Pons (tissue), 1 donor: ENCODE measurements at regions not wholly inside any gene's neighbourhood (a gene's known extent, or its start where the extent isn't known, plus 50 kb on each side); places are given as distances from the start of the nearest gene placed in this dataset.
"Not testable (repeated sequence)": the region's sequence is repeated elsewhere in the genome, so short reads cannot be mapped to it uniquely, and the experiment has no call there.

Experiments
- DNase-seq: peaks from one replicate; pipeline ENCODE4 v3.0.0-alpha.2; 2016; ENCODE audit warnings: low spot score

GRCh38 chr2:89874810-89875595, 1183.5 kb downstream of the RPIA start:
- DNase-seq = not testable (repeated sequence)

- not testable (repeated sequence) for DNase-seq
Observed at GRCh38 chr2:89876445-89876844, 1185.0 kb downstream of the RPIA start.

DNA sequence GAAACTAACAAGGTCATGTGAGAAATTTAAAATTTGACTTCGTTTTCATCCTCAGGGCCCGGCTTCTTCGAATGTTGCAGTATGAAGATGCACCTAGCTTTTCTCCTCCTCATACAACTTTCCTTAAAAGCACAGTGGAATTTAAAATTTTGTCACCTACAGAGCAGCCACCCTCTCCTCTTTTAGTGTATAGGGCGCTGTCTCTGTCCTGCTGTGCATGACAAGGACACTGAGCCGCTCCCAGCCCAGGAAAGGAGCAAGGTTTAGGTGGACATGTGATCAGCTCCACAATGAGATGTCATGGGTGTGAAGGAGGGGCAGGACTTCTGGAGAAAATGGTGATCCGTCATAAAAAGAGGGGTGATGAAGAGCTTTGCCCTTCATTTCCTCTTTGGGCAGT, 1185.4 kb downstream of the RPIA start:
- DNase-seq = not testable (repeated sequence)

- not testable (repeated sequence) for DNase-seq
Observed at GRCh38 chr2:89882880-89883279, 1191.4 kb downstream of the RPIA start.

DNA sequence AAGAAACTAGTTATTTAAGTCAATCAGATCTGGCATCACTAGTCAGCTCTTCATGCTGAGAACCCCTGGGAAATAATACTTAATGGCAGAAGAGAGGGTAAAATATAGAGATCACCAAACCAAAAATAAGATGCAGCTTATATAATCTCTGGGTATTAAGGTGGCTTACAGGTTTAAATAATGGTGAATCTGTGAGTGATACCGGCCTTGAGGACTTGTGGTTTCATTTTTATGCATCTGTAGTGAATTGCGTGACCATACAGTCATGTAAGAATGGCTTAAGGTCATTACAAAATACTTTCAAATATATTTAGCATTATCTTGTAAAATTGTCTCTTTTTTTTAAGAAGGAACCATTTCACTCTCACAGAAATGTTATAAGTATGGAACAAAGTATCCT, 1192.2 kb downstream of the RPIA start:
- DNase-seq = not testable (repeated sequence)

GRCh38 chr2:89885071-89885470, 1193.6 kb downstream of the RPIA start:
- not testable (repeated sequence) for DNase-seq

GRCh38 chr2:89888693-89889092, 1197.2 kb downstream of the RPIA start:
- not testable (repeated sequence) for DNase-seq

GRCh38 chr2:89890185-89890773, 1198.8 kb downstream of the RPIA start:
- DNase-seq = not testable (repeated sequence)

DNA sequence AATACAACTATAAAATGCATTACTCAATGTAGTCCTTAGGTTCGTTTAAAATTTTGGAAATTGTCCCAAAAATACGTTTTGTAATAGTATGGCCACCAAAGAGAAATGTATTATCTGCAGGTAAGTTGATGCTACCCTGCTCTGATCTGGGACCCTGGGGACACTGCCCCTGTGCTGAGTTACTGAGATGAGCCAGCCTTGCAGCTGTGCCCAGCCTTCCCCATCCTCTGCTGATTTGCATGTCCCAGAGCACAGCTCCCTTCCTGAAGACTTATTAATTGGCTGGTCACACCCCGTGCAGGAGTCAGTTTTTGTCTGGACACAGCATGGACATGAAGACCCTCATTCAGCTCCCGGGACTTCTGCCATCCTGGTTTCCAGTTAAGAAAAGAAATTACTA, 1203.5 kb downstream of the RPIA start:
- DNase-seq = not testable (repeated sequence)

DNA sequence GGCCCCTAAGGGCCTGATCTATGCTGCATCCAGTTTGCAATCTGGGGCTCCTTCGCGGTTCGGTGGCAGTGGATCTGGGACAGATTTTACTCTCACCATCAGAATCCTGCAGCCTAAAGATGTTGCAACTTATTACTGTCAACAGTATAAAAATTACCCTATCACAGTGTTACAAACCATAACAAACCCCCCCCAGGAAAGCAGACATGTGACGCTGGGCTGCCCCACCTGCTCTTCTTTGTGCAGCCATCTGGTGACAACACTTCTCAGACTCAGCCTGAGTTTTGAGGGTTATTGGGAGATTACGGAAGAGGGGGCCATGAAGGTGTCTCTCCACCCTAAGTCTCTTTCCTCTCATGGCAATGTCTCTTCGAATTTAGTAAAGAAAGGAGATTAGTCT, 1204.2 kb downstream of the RPIA start:
- not testable (repeated sequence) for DNase-seq

DNA sequence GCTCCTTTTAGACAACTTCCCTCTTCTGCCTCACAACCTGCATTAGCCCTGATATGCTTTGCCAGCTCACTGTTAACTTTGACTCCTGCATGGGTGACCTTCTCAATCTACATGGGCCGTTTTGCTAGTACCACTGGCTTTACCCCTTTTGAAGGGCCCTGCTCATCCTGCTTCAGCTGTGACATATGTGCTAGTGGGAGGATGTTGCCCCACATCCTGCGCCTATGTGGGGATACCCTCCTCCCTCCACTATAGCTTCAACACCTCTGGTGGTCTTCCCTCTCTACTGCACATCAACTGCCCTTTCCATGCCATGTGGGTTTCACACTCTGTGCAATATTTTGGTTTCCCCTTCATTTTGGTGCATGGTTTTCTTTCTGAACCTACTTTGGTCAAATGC, 1235.5 kb downstream of the RPIA start:
- not testable (repeated sequence) for DNase-seq

- not testable (repeated sequence) for DNase-seq
Observed at GRCh38 chr2:89935436-89935835, 1244.0 kb downstream of the RPIA start.

DNA sequence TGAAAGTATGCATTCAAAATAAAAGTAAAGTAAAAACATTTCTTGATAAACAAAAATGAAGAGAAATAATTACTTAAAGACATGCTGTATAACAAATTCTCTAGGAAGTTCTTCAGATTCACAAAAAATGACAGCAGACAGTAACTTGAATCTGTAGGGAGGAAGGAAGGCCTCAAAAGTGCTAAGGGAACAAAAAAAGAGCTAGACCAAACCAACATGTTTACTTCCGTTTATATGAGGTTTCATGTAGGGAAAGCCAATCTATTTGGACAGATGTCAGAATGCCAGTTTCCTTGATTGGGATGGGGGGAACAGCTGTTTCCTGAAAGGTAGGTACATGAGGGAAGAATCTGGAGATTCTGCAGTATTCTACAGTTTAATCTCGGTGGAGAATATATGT, 1244.5 kb downstream of the RPIA start:
- DNase-seq = not testable (repeated sequence)

- not testable (repeated sequence) for DNase-seq
Observed at GRCh38 chr2:89936559-89936958, 1245.1 kb downstream of the RPIA start.

- DNase-seq = not testable (repeated sequence)
Observed at GRCh38 chr2:89938756-89939155, 1247.3 kb downstream of the RPIA start.

DNA sequence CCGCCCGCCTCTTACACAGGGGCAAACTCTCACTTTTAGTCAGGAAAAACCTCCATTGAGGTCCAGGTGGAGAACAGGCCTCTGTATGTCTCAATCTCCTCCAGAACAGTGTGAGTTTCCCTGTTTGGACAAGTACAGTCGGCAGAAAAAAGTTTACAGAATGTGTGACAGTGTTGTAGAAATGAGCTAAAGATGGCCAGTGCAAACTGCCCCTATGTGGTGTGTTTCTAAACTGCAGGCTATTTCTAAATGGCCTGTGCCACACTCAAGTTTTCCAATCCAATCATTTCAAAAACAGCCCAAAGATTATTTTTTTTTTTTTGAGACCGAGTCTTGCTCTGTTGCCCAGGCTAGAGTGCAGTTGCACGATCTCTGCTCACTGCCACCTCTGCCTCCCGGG, 1252.8 kb downstream of the RPIA start:
- DNase-seq = not testable (repeated sequence)

DNA sequence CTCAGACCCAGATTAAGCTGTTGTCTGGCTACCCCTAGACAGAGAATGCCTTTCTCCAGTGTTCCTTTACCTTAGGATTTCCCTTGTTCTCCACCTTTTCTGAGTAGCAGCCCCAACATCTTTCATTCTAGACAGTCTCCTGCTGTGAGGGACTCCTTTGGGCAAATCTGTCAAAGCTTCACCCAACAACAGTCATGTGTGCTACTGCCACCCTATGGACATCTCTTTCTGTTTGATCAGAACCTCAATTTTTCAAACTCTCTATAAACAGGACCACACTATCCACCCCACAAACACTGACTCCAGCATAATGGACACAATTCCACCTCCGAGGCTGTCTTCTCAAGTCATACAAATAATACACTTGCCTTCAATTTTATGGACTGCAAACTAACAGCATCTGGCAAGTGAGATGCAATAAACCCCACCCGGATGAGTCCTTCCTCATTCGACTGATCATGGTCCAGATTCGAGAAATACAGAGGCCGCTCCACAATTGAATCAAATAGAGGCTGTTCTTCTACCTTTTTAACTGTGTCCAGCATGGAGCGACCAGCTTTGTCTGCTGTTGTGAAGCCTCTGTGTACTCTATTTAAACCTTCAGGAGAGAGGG, 1253.6 kb downstream of the RPIA start:
- DNase-seq = not testable (repeated sequence)

DNA sequence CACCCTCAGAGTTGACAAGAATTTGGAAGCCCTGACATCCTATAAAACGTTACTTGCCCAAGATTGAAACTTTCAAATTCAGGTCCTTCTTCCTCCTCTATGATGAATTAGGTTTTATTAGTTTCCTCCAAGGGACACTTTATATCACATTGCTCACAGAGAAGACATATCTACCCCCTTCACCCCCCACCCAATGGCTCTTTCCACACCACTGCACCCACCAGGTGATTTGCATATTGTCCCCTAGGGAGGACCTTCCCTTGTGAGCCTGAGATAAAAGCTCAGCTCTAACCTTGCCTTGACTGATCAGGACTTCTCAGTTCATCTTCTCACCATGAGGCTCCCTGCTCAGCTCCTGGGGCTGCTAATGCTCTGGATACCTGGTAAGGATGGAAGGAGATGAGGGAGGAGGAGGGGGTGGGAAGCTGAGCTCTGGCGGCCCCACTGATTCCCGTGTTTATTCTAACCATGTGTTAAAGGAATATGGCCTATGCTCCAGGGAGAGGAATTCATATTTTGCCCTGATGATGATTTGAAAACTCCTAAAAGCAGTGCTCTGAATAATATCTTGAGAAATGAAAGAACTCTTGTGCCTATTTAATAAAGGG, 1255.8 kb downstream of the RPIA start:
- DNase-seq = not testable (repeated sequence)

GRCh38 chr2:89948102-89948501, 1256.6 kb downstream of the RPIA start:
- DNase-seq = not testable (repeated sequence)

DNA sequence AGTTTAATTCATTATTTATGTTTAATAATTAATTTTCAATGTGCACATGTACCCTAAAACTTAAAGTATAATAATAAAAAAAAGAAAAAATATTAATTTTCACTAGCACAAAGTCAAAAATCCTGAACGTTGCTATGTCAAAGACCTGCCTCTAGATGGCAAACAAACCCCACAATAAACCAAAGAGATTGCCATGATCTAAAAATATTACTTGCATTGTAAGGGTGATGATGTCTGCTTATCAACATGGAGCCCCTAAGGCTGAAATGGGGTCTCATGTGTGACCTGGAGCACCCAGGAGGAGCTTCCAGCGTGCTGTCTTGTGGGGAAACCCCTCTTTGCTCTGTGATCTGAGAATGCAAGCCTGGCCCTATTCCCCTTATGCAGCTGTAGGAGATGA, 1259.3 kb downstream of the RPIA start:
- not testable (repeated sequence) for DNase-seq

DNA sequence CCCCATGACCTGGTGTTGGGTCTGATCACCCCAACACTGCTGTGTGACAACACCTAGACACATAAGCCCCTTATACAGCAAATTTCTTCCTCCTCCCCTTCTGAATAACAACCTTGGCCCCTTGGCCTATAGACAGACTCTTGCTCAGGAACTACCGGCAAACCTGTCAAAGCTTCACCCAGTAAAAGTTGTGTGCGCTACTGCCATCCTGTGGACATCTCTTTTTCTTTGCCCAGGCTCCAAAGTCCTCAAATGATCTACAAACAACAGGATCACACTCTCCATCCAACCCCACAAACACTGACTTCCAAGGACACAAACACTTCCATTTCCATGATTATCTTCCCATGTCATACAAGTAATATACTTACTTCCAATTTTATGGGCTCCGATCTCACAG, 1265.8 kb downstream of the RPIA start:
- not testable (repeated sequence) for DNase-seq

GRCh38 chr2:89959729-89960378, 1268.4 kb downstream of the RPIA start:
- DNase-seq = not testable (repeated sequence)
